HG03432 (cell line): ENCODE measurements at regions not wholly inside any gene's neighbourhood (a gene's known extent, or its start where the extent isn't known, plus 50 kb on each side); places are given as distances from the start of the nearest gene placed in this dataset.
"Not testable (repeated sequence)": the region's sequence is repeated elsewhere in the genome, so short reads cannot be mapped to it uniquely, and the experiment has no call there.

ENCODE experiments used
- ATAC-seq: cut with Tn5 transposase; IDR thresholded peaks from one replicate; pipeline ENCODE4 v1.9.1; 2021; ENCODE audit warnings: mild to moderate bottlenecking, moderate library complexity; ENCODE audit not compliant: unreplicated experiment

DNA sequence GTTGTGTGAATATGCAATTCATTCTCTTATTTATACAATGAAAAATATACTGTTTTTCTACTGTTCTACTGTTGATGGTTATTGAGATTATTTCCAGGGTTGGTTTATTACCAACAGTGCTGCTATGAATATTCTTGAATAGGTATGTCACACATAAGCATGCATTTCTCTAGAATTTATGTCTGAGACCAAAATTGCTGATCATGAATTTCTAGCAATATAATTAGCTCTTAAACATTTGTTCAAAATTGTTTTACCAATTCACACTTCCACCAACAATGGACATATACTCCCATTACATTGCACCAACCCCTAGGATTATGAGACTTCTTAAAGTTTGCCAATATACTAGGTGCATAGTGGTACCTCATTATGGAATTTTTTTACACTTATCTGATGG is 164.1 kb upstream of the KCNQ5 start:
- ATAC-seq, result no peak

GRCh38 chr6:72458521-72458920 is 163.3 kb upstream of the KCNQ5 start:
- ATAC-seq, result no peak

- no peak for ATAC-seq
These were observed 160.7 kb upstream of the KCNQ5 start for GRCh38 chr6:72461144-72461543.

GRCh38 chr6:72464246-72464645 is 157.6 kb upstream of the KCNQ5 start:
- no peak for ATAC-seq

GRCh38 chr6:72464791-72465691 is 156.8 kb upstream of the KCNQ5 start:
- ATAC-seq, result no peak

DNA sequence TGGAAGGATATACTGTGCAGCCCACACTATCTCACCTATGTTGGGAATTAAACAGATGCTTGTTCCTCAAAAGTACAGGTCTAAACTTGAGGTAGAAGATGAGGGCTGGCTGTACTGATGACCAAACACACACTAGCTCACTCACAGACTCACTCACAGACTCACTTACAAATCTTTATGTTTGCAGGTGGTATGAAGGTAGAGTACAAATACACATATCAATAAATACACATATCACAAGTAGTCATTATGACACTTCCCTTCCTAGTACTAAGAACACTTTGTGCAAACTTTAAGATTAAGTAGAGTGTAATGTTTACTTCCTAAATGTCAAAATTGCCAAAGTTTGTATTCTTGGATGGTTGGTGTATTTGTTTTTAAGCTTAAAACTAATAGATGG is 155.4 kb upstream of the KCNQ5 start:
- ATAC-seq, result no peak

DNA sequence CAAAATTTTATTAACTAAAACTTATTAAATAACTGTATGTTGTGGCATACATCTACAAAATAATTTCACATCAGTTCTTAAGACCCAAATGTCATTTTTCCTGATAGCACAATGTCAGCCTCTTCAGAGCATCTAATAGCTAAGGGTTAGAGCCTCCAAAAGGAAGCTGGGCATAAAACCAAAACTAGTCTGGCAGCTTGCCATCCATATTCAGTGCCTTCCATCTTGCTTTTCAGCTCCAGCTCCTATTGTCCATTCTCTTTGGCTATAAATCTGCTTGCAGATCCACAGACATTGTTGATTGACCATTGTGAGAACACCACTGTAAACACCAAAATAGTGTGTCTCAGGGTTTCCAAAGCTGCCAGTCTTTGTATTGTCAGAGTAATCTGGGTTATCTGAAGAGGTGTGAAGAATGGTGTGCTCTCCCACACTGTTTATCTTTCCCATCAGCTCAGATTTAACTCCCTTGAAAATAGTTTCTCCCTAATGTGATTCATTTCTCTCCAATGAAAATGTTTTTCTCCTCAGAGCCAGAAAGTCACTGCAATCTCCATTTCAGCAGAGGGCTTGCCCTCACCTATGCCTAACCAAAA is 154.8 kb upstream of the KCNQ5 start:
- ATAC-seq, result no peak

GRCh38 chr6:72469406-72469983 is 152.4 kb upstream of the KCNQ5 start:
- ATAC-seq, result not testable (repeated sequence)

DNA sequence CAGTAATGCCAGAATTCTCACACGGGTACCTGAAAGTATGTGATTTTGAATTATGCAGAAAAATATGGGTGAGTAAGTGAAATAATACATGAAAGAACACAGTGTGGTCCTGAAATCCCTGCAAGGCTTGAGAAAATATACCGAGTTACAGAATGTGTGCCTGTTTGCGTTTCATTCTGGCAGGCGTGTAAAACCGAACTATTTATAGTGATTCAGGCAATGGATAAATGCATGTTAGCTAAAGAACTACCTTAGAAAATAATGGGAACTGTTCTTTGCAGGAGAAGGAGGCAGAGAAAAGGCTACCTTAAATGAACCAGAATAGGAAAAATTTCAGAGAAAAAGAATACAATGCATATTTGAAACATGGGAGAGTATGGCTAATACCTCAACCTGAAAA is 145.8 kb upstream of the KCNQ5 start:
- ATAC-seq, result no peak

GRCh38 chr6:72476646-72477045 is 145.2 kb upstream of the KCNQ5 start:
- ATAC-seq, result no peak

GRCh38 chr6:72495441-72495840 is 126.4 kb upstream of the KCNQ5 start:
- ATAC-seq, result no peak

DNA sequence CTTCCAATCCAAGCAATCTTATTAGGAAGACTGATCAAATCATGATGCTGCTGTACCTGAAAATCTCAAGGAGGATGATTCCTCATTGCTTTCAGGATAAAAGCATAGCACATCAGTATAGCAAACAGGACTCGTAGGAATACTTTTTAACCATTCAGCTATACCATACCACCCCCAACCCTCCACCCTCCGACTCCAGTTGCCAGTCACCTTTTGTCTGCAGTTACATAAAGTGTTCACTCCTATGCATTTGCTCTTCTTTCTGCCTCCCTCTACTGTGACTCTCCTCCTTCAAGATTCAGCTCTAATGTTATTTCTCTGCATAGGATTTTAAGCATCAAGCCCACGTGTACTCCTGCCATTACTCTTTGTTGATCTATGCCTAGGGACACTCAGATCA is 124.7 kb upstream of the KCNQ5 start:
- ATAC-seq, result no peak

DNA sequence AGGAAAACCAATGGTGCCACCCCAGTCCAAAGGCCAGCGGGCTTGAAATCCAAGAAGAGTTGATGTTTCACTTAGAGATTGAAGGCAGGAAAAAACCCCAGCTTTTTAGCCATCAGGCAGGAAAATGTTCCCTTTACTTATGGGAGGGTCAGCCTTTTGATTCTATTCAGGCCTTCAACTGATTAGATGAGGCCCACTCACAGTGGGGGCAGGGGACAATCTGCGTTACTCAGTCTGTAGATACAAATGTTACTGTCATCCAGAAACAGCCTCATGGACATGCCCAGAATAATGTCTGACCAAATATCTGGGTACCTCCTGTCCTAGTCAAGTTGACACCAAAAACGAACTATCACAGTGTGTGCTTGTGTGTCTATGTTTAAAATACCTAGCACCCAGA is 121.2 kb upstream of the KCNQ5 start:
- no peak for ATAC-seq

DNA sequence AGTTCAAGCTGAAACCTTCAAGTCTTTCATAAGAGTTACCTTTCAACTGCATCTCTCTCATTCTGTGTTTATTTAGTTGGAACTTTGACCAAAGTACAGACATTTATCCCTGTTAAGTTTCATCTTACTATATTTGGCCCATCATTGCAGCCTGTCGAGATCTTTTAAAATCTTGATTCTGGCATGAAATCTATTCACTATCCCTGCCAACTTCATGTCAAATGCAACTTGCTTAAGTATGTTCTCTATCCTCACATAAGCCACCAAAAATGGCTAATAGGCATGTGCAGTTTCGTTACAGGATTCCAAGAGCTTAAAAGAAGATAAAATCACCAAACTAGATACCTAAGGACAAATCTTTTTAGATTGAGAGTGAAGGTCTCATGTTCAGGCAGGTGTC is 117.5 kb upstream of the KCNQ5 start:
- ATAC-seq, result no peak

DNA sequence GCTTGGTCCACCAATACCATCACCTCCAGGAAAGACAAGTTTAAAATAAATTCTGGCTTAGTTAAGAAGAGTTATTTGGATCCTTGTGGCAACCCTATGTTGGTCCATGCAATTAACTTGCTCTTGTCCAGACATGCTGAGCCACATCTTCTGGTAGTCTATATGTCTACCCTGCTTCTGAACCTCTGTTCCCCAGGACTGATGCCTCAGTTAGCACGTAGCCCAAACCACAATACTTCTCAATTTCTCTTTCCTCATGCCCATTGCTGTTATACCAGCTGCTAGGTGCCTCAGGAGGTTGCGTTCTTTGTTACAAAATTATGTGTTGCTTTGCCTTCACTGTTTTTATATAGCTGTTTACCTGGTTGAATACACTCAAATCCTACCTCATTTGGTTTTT is 116.4 kb upstream of the KCNQ5 start:
- ATAC-seq, result peak; percentile 70

- ATAC-seq, result no peak
These were observed 102.0 kb upstream of the KCNQ5 start for GRCh38 chr6:72519871-72520270.

DNA sequence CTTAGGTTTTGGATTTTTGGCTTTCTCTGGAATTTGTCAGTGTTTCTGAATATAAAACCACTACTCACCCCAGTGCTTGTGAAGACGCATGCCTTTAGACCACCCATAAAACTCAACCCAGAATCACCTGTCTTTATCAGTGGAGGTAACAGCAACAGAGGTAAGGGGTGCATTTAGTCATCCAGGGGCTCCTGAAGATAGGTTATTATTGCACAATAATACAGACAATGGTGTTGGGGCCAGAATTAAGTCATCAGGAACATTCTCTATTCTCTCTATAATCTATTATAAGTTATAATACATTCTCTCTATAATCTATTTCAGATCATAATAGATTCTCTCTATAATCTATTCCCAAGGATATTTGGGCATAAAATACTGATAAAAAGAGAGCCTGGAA is 100.2 kb upstream of the KCNQ5 start:
- no peak for ATAC-seq

GRCh38 chr6:72522735-72523141 is 99.1 kb upstream of the KCNQ5 start:
- peak; percentile 36 for ATAC-seq

- peak; percentile 86 for ATAC-seq
These were observed 97.7 kb upstream of the KCNQ5 start for GRCh38 chr6:72524011-72524645.

- no peak for ATAC-seq
These were observed 95.9 kb upstream of the KCNQ5 start for GRCh38 chr6:72525821-72526510.

DNA sequence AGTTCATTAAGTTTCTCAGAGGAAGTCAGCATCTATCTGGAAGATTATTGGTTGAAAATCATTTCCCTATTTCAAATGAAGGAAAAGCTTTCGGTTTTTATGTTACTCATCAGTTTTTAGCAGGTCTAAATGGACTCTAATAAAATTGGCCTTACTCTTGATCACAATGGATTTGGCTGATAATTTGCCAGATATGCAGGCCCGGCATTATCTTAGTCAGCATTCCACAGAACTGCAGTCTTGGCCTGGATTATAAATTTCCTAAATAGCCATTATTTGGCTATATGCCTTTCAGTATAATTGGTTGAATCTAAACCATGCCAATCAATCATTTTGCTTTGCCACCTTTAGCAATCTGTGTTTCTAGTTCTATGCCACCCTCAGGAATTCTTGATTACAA is 91.7 kb upstream of the KCNQ5 start:
- no peak for ATAC-seq
